RWPE2 (cell line): ENCODE measurements at regions not wholly inside any gene's neighbourhood (a gene's known extent, or its start where the extent isn't known, plus 50 kb on each side); places are given as distances from the start of the nearest gene placed in this dataset.

Experiments used
- ATAC-seq: fragments of 200-7000 bp; cut with Tn5 transposase; 3 replicates; pipeline ENCODE4 v1.9.1; 2021; ENCODE audit warnings: low read depth
- DNase-seq: peaks from one replicate; pipeline ENCODE4 v3.0.0-alpha.2; 2020; ENCODE audit warnings: low spot score
- H3K27ac ChIP-seq: fragments of 450-650 bp; 2 replicates; pipeline ENCODE4 v1.5.1; 2017; ENCODE audit warnings: mild to moderate bottlenecking; ENCODE audit not compliant: poor library complexity, severe bottlenecking
- H3K27me3 ChIP-seq: fragments of 250-450 bp; sonication (Bioruptor Pico); 2 replicates; pipeline ENCODE4 v1.5.1; 2021; ENCODE audit warnings: mild to moderate bottlenecking, moderate library complexity; ENCODE audit not compliant: insufficient read depth, poor library complexity, severe bottlenecking
- H3K36me3 ChIP-seq: fragments of 250-450 bp; sonication (Bioruptor Pico); 2 replicates; pipeline ENCODE4 v1.5.1; 2020; ENCODE audit warnings: low read depth, mild to moderate bottlenecking, moderate library complexity
- H3K4me1 ChIP-seq: fragments of 250-450 bp; sonication (Bioruptor Pico); 2 replicates; pipeline ENCODE4 v1.5.1; 2021; ENCODE audit warnings: mild to moderate bottlenecking, moderate library complexity; ENCODE audit not compliant: insufficient read depth, poor library complexity, severe bottlenecking
- H3K4me3 ChIP-seq: fragments of 250-450 bp; sonication (Bioruptor Pico); 2 replicates; pipeline ENCODE4 v1.5.1; 2021; ENCODE audit warnings: mild to moderate bottlenecking, moderate library complexity; ENCODE audit not compliant: severe bottlenecking
- H3K9me3 ChIP-seq: fragments of 250-450 bp; sonication (Bioruptor Pico); 2 replicates; pipeline ENCODE4 v1.5.1; 2021; ENCODE audit warnings: mild to moderate bottlenecking, moderate library complexity; ENCODE audit not compliant: severe bottlenecking
- CTCF ChIP-seq: fragments of 450-650 bp; IDR thresholded peaks from one replicate; pipeline ENCODE4 v1.5.1; 2017; ENCODE audit warnings: mild to moderate bottlenecking, moderate library complexity; ENCODE audit not compliant: poor library complexity, severe bottlenecking

GRCh38 chr15:92711457-92711831 lies 55.9 kb upstream of the FAM174B start:
- Histone ChIP-seq H3K9me3 (no peaks in the 10 kb centered on the region), H3K27me3 (peaks cover 24% of the 10 kb centered on the region), H3K36me3 (no peaks in the 10 kb centered on the region), H3K27ac (no peak overlapping the region), H3K4me1 (peaks cover 3% of the 10 kb centered on the region), H3K4me3 (no peak overlapping the region)
- DNase-seq (no peak), ATAC-seq (no peak)
- TF ChIP-seq CTCF: no peak

GRCh38 chr15:92714077-92714476 lies 58.5 kb upstream of the FAM174B start:
- H3K27me3 ChIP-seq: peaks cover 24% of the 10 kb centered on the region
- H3K27ac ChIP-seq: no peak overlapping the region
- no peak for TF ChIP-seq CTCF
- peak; percentile 53 for ATAC-seq
- H3K4me3 ChIP-seq: peak overlapping the region; percentile 32
- H3K4me1 ChIP-seq: peaks cover 3% of the 10 kb centered on the region
- H3K36me3 ChIP-seq: no peaks in the 10 kb centered on the region
- H3K9me3 ChIP-seq: no peaks in the 10 kb centered on the region
- no peak for DNase-seq

GRCh38 chr15:92714477-92715401 lies 59.2 kb upstream of the FAM174B start:
- ATAC-seq (peak; percentile 75), DNase-seq (no peak)
- Histone ChIP-seq H3K4me1 (peaks cover 3% of the 10 kb centered on the region), H3K27me3 (peaks cover 24% of the 10 kb centered on the region), H3K36me3 (no peaks in the 10 kb centered on the region), H3K9me3 (no peaks in the 10 kb centered on the region), H3K4me3 (peak overlapping the region; percentile 32), H3K27ac (no peak overlapping the region)
- peak; percentile 100 for TF ChIP-seq CTCF

GRCh38 chr15:92715758-92716157 lies 60.2 kb upstream of the FAM174B start:
- H3K36me3 ChIP-seq: no peaks in the 10 kb centered on the region
- DNase-seq (no peak), ATAC-seq (no peak)
- H3K27ac ChIP-seq: no peak overlapping the region
- H3K27me3 ChIP-seq: peaks cover 24% of the 10 kb centered on the region
- TF ChIP-seq CTCF: no peak
- H3K4me1 ChIP-seq: peaks cover 3% of the 10 kb centered on the region
- H3K4me3 ChIP-seq: no peak overlapping the region
- H3K9me3 ChIP-seq: no peaks in the 10 kb centered on the region

- H3K27ac ChIP-seq: no peak overlapping the region
- no peak for ATAC-seq
- DNase-seq: no peak
- H3K4me3 ChIP-seq: no peak overlapping the region
- peaks cover 16% of the 10 kb centered on the region for H3K27me3 ChIP-seq
- no peak for TF ChIP-seq CTCF
- peaks cover 2% of the 10 kb centered on the region for H3K4me1 ChIP-seq
- H3K36me3 ChIP-seq: no peaks in the 10 kb centered on the region
- no peaks in the 10 kb centered on the region for H3K9me3 ChIP-seq
Measured at GRCh38 chr15:92719021-92719420, 63.4 kb upstream of the FAM174B start.
